HG02870 (cell line): ENCODE measurements at regions not wholly inside any gene's neighbourhood (a gene's known extent, or its start where the extent isn't known, plus 50 kb on each side); places are given as distances from the start of the nearest gene placed in this dataset.

Experiments used
- ATAC-seq: cut with Tn5 transposase; IDR thresholded peaks from one replicate; pipeline ENCODE4 v1.9.1; 2021; ENCODE audit warnings: mild to moderate bottlenecking, moderate library complexity; ENCODE audit not compliant: unreplicated experiment

DNA sequence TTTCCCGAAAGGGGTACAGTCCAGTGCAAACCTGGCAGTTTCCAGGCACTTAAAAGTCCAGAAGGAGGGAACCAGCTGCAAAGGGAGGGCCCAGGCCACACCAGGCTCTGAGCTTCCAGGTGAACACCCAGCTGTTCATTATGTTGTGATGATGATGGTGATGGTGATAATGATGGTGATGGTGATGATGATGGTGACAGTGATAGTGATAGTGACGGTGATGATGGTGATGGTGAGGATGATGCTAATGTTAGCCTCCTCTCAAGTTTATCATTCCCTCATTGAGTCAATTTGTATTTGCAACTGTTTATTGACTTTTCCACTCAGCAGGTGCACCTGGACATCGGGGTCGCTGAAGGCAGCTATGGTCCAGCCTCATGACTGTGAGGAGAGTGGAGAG lies 199.4 kb upstream of the ID2 start:
- ATAC-seq = no peak

DNA sequence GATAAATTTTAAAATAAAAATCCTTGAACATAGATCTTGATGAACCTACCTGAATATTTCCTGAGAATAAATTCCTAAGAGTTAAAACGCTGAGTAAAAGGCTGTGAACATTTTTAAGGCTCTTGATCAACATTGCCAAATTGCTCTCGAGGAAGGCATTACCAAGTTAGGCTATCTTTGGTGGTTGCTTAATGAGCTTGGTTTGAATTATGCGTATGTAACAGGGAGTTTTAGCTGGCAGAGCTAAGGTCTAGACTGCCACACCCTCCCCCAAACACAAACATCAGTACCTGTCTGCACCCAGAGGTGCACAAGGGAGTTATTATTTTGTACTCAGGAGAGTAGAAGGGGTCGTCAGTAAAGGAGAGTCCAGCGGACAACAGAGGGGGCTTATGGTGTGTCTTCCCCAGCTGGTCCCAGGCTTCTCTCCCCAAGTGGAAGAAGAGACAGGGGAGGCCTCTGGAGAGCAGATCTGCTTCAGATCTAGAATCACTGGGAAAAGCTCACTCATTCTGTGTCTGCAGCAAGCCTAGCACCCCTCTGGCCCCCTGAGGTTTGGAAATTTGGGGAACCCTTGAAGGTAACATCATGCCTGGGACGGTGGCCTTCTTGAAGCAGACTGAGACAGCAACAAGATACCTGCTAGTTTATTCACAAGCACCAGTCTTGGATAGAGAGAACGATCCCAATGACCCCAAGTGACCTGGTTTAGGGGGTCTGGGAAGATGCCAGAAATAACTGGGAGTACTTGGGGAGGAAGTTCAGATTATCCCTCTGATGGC lies 197.2 kb upstream of the ID2 start:
- no peak for ATAC-seq

DNA sequence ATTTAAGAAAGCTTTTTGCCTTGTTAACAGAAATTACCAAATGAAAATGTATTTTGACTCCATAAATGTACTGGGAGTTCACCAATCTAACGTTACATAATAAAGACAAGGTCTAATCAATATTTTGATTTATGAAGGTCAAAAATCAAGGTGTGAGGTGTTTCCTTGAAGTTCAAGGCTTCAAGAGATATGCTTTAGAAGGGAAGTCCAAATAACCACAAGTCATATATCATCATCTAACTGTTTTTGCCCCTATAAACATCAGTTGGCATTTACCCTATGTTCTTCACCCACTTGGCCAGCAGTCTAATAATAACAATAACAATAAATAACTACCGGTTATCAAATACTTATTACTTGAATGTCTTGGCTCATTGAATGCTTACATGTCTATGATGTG lies 196.1 kb upstream of the ID2 start:
- ATAC-seq = no peak

DNA sequence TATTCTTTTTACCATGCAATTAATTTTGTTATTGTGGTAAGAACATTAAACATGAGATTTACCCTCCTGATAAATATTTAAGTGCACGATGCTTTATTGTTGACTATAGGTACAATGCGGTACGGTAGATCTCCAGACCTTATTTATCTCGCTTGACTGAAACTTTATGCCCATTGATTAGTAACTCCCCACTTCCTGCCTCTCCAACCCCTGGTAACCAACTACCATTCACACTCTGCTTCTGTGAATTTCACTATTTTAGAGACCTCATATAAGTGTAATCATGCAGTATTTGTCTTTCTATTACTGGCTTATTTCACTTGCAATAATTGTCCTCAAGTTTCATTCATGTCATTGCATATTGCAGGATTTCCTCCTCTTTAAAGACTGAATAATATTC lies 195.7 kb upstream of the ID2 start:
- no peak for ATAC-seq

DNA sequence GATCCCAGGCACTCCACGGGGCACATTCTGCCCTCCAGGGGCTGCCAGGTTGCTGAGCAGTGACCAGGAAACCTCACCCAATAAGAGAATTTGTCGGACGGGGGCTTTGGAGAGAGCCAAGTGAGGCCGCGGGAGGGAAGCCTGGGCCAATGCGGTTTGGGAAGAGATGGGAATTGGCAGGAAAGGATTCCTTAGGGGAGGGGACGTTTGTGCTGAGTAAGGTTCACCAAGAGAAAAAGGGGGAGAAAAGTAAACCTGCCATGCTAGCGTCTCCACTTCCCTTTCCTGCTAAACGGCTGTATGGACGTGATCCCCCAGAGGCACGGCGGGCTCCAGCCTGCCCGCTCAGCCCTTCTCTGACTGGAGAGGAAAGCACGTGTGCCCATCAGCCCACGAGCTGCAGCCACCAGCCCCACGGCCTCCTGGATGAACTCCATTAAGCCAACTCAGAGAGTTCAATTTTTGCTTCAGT lies 194.4 kb upstream of the ID2 start:
- ATAC-seq = peak; percentile 11

DNA sequence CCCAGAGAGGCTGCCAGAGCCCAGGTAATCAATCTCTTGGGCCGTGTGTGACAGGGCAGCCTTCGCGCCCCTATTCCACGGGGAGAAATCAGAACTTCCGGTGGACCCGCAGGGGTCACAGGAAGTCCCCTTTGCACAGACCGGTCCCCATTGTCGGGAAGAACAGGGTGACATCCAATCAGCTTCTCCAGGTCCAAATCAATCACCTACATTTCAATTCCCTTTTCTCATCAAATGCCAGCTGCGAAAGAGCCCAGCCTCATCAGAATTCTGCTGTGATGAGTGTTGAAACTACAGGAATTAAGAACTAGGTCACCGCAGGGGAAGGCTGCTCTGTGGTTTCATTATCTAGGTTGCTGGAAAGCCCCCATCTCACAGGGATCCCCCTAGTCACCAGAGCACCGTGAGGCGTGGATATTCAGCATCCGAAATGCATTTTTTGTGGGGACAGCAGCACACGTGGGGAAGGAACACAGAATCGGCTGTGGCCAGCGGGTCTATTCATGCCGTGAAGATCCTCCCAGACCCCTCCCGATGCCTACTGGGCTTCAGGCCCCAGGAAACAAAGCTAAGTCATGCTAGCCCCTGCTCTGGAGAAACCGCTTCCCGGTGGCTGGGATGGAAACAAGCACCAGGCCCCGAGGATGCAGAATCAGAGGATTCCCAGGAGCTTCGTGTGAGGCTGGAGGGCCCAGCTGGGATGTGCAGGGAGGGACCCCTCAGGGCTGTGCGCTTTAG lies 193.7 kb upstream of the ID2 start:
- ATAC-seq = peak; percentile 92

DNA sequence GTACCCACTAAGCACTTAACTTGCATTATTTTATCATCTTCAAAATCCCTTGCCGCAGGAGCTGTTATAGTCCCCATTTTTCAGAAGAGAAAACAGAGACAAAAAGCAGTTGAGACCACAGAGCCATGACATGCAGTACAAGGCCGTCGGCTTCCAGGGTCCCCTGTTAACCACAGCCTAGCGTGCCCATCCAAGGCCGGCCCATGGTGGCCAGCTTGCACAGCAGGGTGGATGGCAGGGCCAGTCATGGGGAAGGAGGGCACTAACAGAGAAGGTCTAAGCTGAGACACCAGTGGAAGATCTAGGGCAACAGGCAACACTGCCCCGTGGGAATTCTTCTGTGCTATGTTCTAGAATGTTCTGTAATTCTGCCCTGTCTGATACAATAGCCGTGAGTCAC lies 192.6 kb upstream of the ID2 start:
- ATAC-seq = no peak

DNA sequence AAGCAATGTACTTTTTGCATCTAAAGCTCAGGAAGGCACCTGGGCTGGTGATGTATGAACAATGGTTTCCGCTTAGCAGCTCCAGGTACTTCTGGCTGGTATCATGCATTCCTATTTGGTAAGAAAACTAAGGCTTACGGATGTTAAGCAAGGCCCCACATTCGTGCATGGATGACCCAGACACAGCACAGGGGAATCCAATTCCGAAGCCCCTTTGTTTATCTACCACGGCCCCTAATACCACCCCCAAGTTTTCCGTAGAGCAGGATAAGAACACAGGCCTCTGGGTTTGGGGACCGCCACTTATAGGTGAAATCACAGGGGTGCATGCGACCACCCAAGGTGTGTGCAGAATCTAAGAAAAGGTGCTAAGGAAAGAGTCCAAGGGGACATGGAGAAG lies 192.1 kb upstream of the ID2 start:
- no peak for ATAC-seq

DNA sequence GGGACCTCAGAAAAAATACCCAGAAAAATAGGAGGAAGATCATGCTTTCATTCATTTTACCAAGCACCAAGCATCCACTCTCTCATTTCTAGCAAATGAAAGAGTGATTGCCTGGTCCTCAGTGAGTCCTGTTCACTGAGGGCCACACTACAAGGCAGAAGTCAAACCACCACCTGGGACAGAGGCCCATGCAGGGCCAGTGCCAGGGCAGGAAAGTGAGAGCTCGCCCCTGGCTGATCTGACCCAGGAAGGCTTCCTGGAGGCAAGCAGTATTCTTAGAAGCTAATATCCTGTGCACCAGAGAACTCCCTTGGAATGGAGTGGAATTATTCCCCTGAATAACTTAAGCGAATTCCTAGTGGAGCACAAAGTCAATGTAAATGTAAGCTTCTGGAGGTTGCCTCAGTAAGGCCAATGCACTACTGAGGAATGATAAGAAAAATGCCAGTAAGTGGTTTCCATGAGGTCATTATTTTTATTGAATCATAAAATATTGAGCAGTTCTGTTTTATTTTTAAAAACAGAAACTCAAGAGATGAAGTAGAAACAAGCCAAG lies 191.6 kb upstream of the ID2 start:
- no peak for ATAC-seq

DNA sequence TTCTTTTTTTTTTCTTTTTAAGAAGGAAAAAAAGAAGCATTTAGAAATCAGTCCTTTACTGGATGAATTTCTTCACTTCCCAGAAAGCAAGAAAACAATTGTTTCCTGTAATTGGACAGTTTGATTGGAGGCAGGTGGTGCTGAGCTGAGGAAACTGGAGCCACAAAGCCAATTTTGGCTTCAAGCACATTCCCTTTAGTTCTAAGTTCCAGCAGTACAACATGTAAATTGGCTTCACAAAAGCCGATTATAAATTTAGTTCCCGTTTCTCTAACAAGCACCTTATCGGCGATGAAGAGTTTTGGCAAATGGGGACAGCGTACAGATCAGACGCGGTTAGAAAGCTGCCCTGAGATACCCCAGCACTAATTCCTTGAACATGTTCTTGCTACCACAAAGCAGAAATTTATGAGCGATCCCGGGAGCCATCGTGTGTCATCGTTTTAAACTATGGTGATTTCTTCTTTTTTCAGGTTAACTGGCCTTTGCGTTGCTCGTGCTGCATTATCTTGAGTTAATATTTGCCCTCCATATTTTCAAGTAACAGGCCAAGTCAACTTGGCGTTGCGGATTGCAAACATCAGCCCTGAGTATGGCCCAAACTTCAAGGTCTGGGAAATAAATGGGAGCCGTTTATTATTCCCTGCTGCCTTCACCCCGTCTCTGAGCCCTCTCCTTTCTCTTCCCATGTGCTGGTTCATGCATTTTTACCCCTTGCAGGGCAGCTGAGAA lies 190.4 kb upstream of the ID2 start:
- ATAC-seq = no peak

DNA sequence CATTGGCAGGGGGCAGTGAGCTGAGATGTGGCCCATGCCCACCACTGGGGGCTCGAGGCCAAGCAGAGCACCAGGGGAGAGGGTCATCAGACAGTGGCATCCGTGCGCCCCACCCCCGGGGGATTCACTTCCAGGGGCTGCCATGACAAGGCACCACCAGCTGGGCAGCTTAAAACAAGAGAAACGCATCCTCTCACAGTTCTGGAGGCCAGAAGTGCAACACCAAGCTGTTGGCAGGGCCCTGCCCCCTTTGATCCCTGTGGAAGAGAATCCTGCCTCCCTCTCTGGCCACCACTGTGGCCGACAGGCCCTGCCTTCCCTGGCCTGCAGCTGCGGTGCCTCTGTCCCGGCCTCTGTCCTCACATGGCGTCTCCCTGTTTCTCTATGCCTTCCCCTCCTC lies 187.7 kb upstream of the ID2 start:
- no peak for ATAC-seq

DNA sequence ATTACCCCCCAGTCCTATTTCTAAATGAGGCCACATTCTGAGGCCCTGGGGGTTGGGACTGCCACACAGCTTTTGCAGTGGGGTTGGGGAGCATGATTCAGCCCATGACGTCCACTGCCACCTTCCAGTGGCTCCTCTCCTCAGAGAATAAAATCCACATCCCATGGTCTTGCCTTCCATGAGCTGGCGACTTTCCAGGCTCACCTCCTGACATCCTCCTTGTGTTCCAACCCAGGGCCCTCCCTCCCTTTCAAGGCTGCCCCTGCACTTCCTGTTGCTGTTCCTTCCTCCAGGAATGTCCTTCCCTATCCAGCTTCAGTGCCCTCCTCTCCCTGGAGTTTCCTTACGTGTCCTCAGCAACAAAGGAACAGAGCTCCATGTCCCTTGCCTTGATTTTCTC lies 187.3 kb upstream of the ID2 start:
- ATAC-seq = no peak

DNA sequence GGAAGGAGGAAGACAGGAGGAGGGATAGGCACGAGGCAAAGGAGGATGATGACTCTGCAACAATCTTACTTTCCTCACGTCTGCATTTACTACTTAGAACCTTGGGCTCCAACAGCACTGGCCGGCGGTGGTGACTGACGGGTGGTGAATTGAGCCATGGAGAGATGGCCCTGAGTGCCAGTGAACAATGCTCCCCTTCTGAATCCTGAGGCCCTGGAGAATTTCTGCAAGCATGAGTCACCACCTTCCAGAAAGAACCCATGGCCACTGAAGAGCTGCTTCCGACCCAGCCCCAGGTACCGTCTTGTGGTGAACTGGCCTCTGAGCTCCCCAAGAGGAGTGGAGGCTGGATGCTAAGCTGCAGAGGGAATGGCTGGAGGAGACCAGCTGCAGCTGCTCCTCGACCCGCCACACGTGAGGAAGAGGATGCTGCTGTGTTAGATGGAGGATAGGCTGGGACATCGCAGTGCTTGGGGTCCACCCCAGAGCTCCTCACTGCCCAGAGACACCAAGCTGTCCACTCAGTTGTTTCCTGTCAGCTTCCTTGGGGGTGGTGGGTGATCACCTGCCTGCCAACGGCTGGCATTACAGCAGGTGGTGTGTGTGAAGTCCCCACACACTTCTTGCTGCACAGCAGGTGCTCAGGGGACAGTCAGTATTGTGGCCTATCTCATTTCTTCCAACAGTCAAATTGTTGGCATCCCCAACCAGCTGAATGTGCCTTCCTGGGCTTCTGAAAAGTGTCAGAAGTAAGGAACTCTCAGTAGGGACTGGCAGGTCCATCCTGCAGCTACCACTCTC lies 186.5 kb upstream of the ID2 start:
- no peak for ATAC-seq

DNA sequence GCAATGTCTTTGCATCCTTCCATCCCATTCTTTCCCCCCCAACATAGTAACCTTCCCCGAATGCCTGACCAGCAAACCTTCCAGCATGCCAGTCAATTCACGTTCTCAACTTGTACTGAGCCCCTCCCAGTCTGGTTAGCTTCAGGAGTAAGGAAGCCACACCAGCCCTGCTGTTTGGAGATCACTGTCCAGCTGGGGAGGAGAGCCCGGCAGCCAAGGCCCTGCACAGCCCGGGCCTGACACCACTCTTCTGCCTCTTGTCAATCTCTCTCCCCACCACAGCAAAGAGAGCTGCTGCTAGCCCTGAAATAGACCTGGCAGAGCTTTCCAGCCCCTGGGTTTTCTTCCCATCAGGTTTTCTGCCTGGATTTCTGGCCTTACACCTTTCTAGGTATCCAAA lies 185.8 kb upstream of the ID2 start:
- ATAC-seq = no peak

DNA sequence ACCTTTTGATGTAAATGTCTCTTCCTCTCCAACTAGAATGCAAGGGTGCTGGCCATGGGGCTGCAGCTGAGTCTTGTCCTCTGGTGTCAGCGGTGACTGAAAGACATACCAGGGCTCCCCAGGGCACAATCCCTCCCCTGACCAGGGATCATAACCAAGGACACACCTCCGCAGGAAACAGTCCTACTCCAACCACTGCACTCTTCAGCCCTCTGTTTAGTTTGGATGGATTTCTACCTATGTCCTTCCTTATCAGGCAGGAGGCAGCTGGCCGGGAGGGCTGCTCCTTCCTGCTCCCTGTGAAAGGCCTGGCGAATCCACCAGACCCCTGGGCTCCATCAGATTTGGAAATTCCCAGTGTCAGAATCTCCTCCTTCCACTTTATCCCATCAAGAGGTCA lies 185.2 kb upstream of the ID2 start:
- no peak for ATAC-seq

DNA sequence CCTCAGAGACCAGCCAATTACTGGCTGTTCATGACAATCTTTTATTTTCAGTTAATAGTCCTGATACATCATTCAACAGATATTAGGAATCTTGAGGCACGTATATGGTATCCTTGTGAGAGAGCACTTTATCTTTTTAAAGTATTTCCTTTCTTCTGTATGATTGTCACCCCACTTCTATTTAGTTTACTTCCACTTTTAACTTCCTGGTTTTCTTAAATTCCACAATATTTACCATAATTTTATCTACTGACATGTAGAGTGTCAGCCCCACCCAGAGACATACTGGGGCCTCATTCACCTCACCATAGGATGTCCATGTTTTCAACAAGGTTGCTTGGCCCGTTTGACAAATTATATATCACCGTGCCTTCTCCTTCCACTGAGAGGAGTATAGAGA lies 182.9 kb upstream of the ID2 start:
- ATAC-seq = no peak

DNA sequence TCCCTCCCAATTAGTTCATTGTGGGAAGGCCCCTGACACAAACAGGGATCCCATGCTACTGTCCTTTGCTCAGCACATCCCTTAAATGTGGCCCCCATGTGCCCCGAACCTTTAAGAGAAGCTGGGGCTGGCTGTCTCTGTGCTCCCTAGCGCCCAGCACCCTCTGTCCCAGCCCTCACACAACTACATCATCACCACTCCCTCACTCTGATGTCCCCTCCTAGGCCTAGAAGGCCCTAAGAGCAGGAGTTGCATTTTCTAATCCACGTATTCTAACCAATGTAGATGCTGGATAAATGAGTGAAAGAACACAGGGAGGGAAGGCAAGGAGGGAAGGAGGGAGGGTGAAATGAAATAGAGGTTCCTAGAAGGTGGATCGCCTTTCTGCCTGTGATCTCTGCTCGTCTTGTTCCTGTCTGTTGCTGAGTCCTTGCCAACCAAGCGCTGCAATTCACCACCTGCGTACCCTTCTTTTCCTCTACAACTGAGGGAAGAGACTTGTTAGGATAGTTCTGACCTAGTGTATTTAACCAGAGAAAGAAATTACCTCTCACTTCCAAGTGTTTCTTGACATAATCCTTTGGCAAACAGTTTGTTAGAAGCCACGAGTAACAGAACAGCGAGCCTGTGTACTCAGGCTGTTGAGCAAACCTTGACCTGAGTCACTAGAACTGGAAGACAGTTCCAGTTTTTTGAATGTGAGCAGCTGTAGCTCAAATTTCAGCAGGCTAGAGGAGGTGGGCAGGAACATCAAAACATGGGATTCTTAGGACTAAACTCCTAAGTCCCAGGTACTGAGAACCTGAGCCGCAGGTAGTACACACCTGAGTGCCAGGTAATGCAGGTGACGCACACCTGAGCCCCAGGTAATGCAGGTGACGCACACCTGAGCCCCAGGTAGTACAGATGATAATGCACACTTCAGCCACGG lies 181.5 kb upstream of the ID2 start:
- ATAC-seq = no peak

DNA sequence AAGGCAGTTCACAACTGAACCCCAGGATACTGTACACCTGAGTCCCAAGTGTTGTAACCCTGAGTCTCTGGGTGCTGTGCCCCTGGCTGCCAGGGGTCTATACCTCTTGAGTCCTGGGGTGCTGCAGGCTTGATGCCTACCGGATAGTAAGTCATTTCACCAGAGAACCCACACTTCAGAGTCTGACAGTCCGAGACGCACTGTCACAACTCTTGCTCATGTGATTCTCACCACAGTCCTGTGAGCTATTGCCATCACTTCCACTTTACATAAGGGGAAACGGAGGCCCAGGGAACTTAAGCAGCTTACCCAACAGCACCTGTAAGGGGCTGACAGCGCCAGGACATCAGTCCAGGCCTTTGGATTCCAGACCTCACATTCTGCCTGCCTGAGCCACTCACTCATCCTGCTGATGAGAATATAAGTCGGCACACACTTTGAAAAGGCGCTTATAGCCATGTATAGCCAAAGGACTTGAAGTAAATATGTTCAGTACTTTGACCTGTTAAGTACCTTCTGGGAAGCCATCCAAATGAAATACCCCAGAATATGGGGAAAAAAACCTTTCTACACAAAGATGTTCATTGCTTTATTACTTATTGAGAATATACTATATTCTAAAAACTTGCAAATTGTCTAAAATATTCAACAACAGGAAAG lies 180.7 kb upstream of the ID2 start:
- ATAC-seq = no peak

DNA sequence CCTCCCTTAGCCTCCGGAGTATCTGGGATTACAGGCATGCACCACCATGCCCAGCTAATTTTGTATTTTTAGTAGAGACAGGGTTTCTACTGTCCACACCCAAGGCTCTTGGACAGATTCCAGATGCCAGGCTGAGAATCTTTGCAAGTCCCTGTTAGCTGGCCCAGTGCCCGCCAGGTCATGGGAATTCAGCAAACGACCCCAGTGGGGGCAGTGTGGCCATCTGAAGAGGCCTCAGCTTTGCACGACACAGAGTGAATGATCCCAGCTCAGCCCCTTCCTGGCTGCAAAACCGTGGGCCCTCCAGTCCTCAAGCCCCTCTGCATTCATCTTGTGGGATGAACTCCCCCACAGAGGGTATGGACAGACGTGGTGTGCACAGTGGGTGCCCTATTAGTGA lies 179.5 kb upstream of the ID2 start:
- no peak for ATAC-seq
